Transverse colon (tissue), 4 donors: ENCODE measurements at regions not wholly inside any gene's neighbourhood (a gene's known extent, or its start where the extent isn't known, plus 50 kb on each side); places are given as distances from the start of the nearest gene placed in this dataset.

Source experiments
- DNase-seq: peaks from one replicate; pipeline ENCODE4 v3.0.0-alpha.2; 2019
- H3K27ac ChIP-seq, 4 donors: fragments of 200-600 bp; sonication (generic); 2 replicates each; pipeline ENCODE4 v1.5.1; 2016 to 2018; ENCODE audit warnings: inconsistent platforms in 4 of 4
- H3K27me3 ChIP-seq: fragments of 200-600 bp; sonication (generic); 2 replicates; pipeline ENCODE4 v1.5.1; 2017; ENCODE audit warnings: inconsistent platforms
- H3K36me3 ChIP-seq, 4 donors: fragments of 200-600 bp; sonication (generic); 2 replicates each; pipeline ENCODE4 v1.5.1; 2017 to 2019; ENCODE audit warnings: inconsistent platforms in 4 of 4
- H3K4me1 ChIP-seq, 4 donors: fragments of 200-600 bp; sonication (generic); 2 replicates each; pipeline ENCODE4 v1.5.1; 2017 to 2020; ENCODE audit warnings: inconsistent platforms in 4 of 4
- H3K4me3 ChIP-seq, 4 donors: fragments of 200-600 bp; sonication (generic); 1 replicate in 1 of 4; 2 replicates in 3 of 4; pipeline versions ENCODE4 v1.5.1 to v1.6.1; 2017 to 2019; ENCODE audit warnings: inconsistent platforms in 4 of 4
- H3K9me3 ChIP-seq, 2 donors: fragments of 200-600 bp; sonication (generic); 2 replicates each; pipeline ENCODE4 v1.5.1; 2017 to 2019; ENCODE audit warnings: inconsistent platforms in 2 of 2
- EP300 ChIP-seq: sonication (generic); formaldehyde crosslinking; IDR thresholded peaks from one replicate; pipeline ENCODE4 v1.6.1; 2017; ENCODE audit warnings: antibody characterized with exemption, low read depth
- POLR2A ChIP-seq: fragments of 450-650 bp; IDR thresholded peaks from one replicate; pipeline ENCODE4 v1.6.1; 2016; ENCODE audit warnings: antibody characterized with exemption, mild to moderate bottlenecking, moderate library complexity
- POLR2AphosphoS5 ChIP-seq, 3 donors: sonication (generic); formaldehyde crosslinking; IDR thresholded peaks; one replicate each; pipeline ENCODE4 v1.6.1; 2016; ENCODE audit warnings: antibody characterized with exemption in 3 of 3
- WGBS, 2 donors: methylation state at CpG; one replicate each; pipeline ENCODE4 v1.1.5; 2018; ENCODE audit warnings: low coverage in 1 of 2; 5-methylcytosine and 5-hydroxymethylcytosine counted together
- in situ Hi-C, 4 donors: fragments of 200-750 bp; cut with MboI; loops; one replicate each; pipeline versions ENCODE4 v1.15.0 to v1.15.1; 2017; ENCODE audit warnings: low sequenced_read_pairs in 3 of 4, low pct_ligation_motif_present in 1 of 4, low pct_unique_long_range_greater_than_20kb in 1 of 4
- intact Hi-C: fragments of 100-400 bp; cut with DNase I; formaldehyde crosslinking; loops from one replicate; pipeline ENCODE4 v1.15.1; 2023; ENCODE audit warnings: low total_unique reads
- TF ChIP-seq, protein P1 (sequence below), 5 experiments: fragments of 200-600 bp in 3 of 5; fragments of 450-650 bp in 2 of 5; sonication (generic) in 3 of 5; IDR thresholded peaks; 1 replicate in 2 of 5; 2 replicates in 3 of 5; pipeline ENCODE4 v1.5.1; 2016 to 2017; ENCODE audit warnings: antibody characterized with exemption in 5 of 5, inconsistent platforms in 3 of 5, mild to moderate bottlenecking in 2 of 5, moderate library complexity in 1 of 5

DNA sequence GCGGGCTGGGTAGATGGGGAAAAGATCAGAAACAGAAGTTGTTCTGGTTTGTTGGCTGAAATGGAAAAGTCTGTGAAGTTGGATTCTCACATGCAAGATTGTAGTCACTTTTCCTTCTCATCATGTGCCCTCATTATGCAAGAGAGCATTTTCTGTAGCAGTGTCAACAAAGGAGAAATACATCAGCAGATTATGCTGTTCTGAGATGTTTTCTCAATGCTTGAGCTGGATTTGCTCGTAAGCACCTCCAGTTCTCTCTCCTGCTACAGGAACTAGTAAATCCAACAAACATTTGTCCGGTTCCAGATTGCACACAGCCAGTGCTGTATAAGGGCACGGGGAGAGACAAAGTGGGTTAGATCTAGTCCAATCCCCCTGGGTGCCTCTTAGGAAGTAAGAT is 90.0 kb downstream of the GATA3 start:
- H3K9me3 ChIP-seq = no peaks in the 10 kb centered on the region
- WGBS, 2 donors = 79 to 88% methylated on average over 2 to 4 of the region's 4 CpGs
- no peak overlapping the region for H3K4me3 ChIP-seq
- DNase-seq = no peak
- H3K4me1 ChIP-seq = no peaks in the 10 kb centered on the region
- H3K27ac ChIP-seq = no peak overlapping the region
- intact Hi-C loops = no loop called here
- in situ Hi-C loops = no loop called here
- TF ChIP-seq EP300 (no peak), POLR2A (no peak), POLR2AphosphoS5 (IDR thresholded peaks at IDR 0.05) (no peak)
- TF ChIP-seq, protein P1, sequence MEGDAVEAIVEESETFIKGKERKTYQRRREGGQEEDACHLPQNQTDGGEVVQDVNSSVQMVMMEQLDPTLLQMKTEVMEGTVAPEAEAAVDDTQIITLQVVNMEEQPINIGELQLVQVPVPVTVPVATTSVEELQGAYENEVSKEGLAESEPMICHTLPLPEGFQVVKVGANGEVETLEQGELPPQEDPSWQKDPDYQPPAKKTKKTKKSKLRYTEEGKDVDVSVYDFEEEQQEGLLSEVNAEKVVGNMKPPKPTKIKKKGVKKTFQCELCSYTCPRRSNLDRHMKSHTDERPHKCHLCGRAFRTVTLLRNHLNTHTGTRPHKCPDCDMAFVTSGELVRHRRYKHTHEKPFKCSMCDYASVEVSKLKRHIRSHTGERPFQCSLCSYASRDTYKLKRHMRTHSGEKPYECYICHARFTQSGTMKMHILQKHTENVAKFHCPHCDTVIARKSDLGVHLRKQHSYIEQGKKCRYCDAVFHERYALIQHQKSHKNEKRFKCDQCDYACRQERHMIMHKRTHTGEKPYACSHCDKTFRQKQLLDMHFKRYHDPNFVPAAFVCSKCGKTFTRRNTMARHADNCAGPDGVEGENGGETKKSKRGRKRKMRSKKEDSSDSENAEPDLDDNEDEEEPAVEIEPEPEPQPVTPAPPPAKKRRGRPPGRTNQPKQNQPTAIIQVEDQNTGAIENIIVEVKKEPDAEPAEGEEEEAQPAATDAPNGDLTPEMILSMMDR (IDR thresholded peaks at IDR 0.05) = no peak
- no peaks in the 10 kb centered on the region for H3K36me3 ChIP-seq
- no peaks in the 10 kb centered on the region for H3K27me3 ChIP-seq

DNA sequence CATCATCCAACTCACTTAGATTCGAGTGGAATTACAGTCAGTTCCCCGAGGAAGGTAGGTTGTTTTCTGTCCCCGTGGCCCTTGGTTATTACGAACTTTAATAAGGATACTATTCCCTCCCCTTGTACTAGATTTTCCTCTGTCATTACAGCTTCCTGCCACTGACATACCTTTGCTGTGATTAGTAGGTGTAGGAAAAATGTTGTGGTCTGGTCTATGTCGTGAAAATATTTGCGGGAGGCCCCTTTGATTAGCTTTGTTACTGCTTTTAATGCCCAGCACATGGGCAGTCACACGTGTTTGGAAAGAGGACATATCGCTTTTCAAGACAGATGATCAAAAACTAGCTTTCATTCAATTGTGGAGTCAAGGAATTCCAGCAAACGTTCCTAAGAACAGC is 92.2 kb downstream of the GATA3 start:
- Histone ChIP-seq H3K4me3 (no peak overlapping the region), H3K27ac (no peak overlapping the region), H3K36me3 (no peaks in the 10 kb centered on the region), H3K9me3 (no peaks in the 10 kb centered on the region), H3K27me3 (no peaks in the 10 kb centered on the region), H3K4me1 (no peaks in the 10 kb centered on the region)
- DNase-seq = no peak
- TF ChIP-seq POLR2AphosphoS5 (IDR thresholded peaks at IDR 0.05) (no peak), POLR2A (no peak), EP300 (no peak)
- TF ChIP-seq, protein P1 (IDR thresholded peaks at IDR 0.05) = no peak
- in situ Hi-C loops (no loop called here), intact Hi-C loops (no loop called here)
- 65 to 75% methylated on average over 7 to 9 of the region's 9 CpGs for WGBS, 2 donors

DNA sequence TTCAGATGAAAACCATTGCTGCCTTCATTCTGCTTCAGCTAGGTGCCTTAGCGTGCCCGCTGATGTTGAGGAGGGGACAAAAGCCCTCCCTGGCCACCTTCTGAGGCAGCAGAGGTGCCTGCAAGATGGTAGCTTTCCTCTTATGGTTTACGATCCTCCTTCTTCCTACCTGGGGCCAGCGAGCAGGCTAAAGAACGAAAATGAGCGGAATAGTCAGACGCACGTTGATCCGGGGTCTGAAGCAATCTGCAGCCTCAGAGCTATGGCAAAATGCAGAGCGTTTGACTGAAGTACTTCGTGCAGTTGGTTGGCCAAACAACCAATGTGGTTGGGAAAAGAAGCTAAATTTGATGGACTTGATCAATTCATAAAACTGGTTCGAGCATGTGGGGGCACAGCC is 95.5 kb downstream of the GATA3 start:
- Histone ChIP-seq H3K27me3 (no peaks in the 10 kb centered on the region), H3K4me3 (no peak overlapping the region), H3K4me1 (no peaks in the 10 kb centered on the region), H3K9me3 (no peaks in the 10 kb centered on the region), H3K36me3 (no peaks in the 10 kb centered on the region), H3K27ac (no peak overlapping the region)
- in situ Hi-C loops (no loop called here), intact Hi-C loops (no loop called here)
- no peak for DNase-seq
- WGBS, 2 donors = 89 to 90% methylated on average over 9 to 12 of the region's 12 CpGs
- TF ChIP-seq, protein P1 (IDR thresholded peaks at IDR 0.05) = no peak
- TF ChIP-seq POLR2AphosphoS5 (IDR thresholded peaks at IDR 0.05) = no peak
- TF ChIP-seq EP300 = no peak

DNA sequence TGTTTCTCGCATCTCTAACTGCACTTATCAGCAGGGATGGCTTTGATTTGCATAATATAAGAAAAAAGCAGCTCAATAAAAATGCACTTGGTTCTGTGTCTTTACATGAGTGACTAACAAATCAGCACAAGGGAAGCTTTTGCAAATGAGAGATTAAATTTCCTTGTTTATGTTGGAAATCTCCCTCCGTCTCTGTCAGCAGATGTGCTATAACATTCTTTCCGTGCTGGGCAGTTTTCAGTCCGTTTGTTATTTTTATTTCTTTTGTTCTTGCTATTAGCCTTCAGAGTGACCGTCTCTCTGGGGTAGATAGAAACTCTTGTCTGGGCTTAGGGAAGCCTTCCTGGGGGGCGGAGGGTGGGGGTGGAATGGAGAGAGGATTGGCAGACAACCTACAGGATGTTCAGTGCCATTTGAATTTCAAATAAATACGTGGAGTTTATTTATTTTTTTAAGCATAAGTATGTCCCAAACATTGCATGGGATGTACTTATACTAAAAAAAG is 96.0 kb downstream of the GATA3 start:
- 38 to 63% methylated on average over 6 to 7 of the region's 7 CpGs for WGBS, 2 donors
- H3K4me1 ChIP-seq = no peaks in the 10 kb centered on the region
- TF ChIP-seq, protein P1 (IDR thresholded peaks at IDR 0.05) = no peak
- no peak for TF ChIP-seq POLR2AphosphoS5 (IDR thresholded peaks at IDR 0.05)
- no peak for TF ChIP-seq POLR2A
- TF ChIP-seq EP300 = no peak
- in situ Hi-C loops = no loop called here
- H3K27ac ChIP-seq = no peak overlapping the region
- intact Hi-C loops = no loop called here
- H3K36me3 ChIP-seq = no peaks in the 10 kb centered on the region
- no peak overlapping the region for H3K4me3 ChIP-seq
- H3K27me3 ChIP-seq = no peaks in the 10 kb centered on the region
- no peak for DNase-seq
- H3K9me3 ChIP-seq = no peaks in the 10 kb centered on the region
